CD14-positive monocyte (primary cell): ENCODE measurements at regions not wholly inside any gene's neighbourhood (a gene's known extent, or its start where the extent isn't known, plus 50 kb on each side); places are given as distances from the start of the nearest gene placed in this dataset.

ENCODE experiments used
- DNase-seq, 3 donors: peaks; one replicate each; pipeline ENCODE4 v3.0.0-alpha.2; 2011 to 2022
- H2AFZ ChIP-seq: 2 replicates; pipeline ENCODE4 v1.6.0; 2012; ENCODE audit warnings: mild to moderate bottlenecking, low read depth, low read length, inconsistent platforms; ENCODE audit not compliant: insufficient read depth, poor library complexity, severe bottlenecking
- H3K27ac ChIP-seq, 2 donors: 1 replicate in 1 of 2; 2 replicates in 1 of 2; pipeline ENCODE4 v1.5.1; 2012 to 2013; ENCODE audit warnings: low read length in 2 of 2, control low read depth in 1 of 2, inconsistent platforms in 1 of 2, low read depth in 1 of 2, mild to moderate bottlenecking in 1 of 2
- H3K27me3 ChIP-seq, 2 donors: one replicate each; pipeline versions ENCODE4 v1.6.0 to v1.6.1; 2011 to 2013; ENCODE audit warnings: low read length in 2 of 2; ENCODE audit not compliant: control insufficient read depth in 2 of 2, insufficient read depth in 2 of 2
- H3K36me3 ChIP-seq, 2 donors: replicated peaks in 1 of 2; 1 replicate in 1 of 2; 2 replicates in 1 of 2; pipeline versions ENCODE4 v1.5.1 to v1.6.1; 2012 to 2013; ENCODE audit warnings: low read length in 2 of 2, control low read depth in 1 of 2, inconsistent platforms in 1 of 2, mild to moderate bottlenecking in 1 of 2; ENCODE audit not compliant: insufficient read depth in 2 of 2, control insufficient read depth in 1 of 2
- H3K4me1 ChIP-seq, 2 donors: 1 replicate in 1 of 2; 2 replicates in 1 of 2; pipeline versions ENCODE4 v1.5.1 to v1.6.1; 2012 to 2013; ENCODE audit warnings: low read length in 2 of 2, control low read depth in 1 of 2, inconsistent platforms in 1 of 2, mild to moderate bottlenecking in 1 of 2, moderate library complexity in 1 of 2; ENCODE audit not compliant: insufficient read depth in 2 of 2, control insufficient read depth in 1 of 2
- H3K4me2 ChIP-seq: replicated peaks from 2 replicates; pipeline ENCODE3; 2012; ENCODE audit warnings: low read length, moderate library complexity, mild to moderate bottlenecking; ENCODE audit not compliant: poor library complexity, severe bottlenecking; ENCODE audit errors: extremely low read depth
- H3K4me3 ChIP-seq, 3 experiments: fragments of 200-600 bp in 1 of 3; sonication (generic) in 1 of 3; replicated peaks in 1 of 3; 1 replicate in 2 of 3; 2 replicates in 1 of 3; pipeline ENCODE4 v1.5.1; 2011 to 2013; ENCODE audit warnings: low read length in 3 of 3, mild to moderate bottlenecking in 3 of 3, control low read depth in 2 of 3, low read depth in 2 of 3, inconsistent platforms in 1 of 3, moderate library complexity in 1 of 3
- H3K79me2 ChIP-seq: 2 replicates; pipeline ENCODE4 v1.6.0; 2012; ENCODE audit warnings: mild to moderate bottlenecking, control low read depth, inconsistent platforms, low read length, moderate library complexity; ENCODE audit not compliant: insufficient read depth
- H3K9ac ChIP-seq: 2 replicates; pipeline ENCODE4 v1.6.0; 2017; ENCODE audit warnings: low read length, mild to moderate bottlenecking; ENCODE audit not compliant: insufficient read depth, poor library complexity, severe bottlenecking
- H3K9me3 ChIP-seq, 2 donors: replicated peaks in 1 of 2; 1 replicate in 1 of 2; 2 replicates in 1 of 2; pipeline versions ENCODE4 v1.5.1 to v1.6.1; 2012 to 2013; ENCODE audit warnings: low read length in 2 of 2, control low read depth in 1 of 2; ENCODE audit not compliant: control insufficient read depth in 1 of 2, insufficient read depth in 1 of 2
- H4K20me1 ChIP-seq: 2 replicates; pipeline ENCODE4 v1.6.0; 2012; ENCODE audit warnings: mild to moderate bottlenecking, low read length, control low read depth, moderate library complexity; ENCODE audit not compliant: insufficient read depth
- H3K27ac Mint-ChIP-seq, 7 donors: one replicate each; pipeline ENCODE4 v1.8.0; 2020; ENCODE audit warnings: mild to moderate bottlenecking in 7 of 7, mixed read lengths in 7 of 7, moderate library complexity in 6 of 7, inconsistent platforms in 2 of 7
- H3K27me3 Mint-ChIP-seq, 3 donors: one replicate each; pipeline ENCODE4 v1.8.0; 2021 to 2022; ENCODE audit warnings: low read depth in 3 of 3, mild to moderate bottlenecking in 3 of 3, mixed read lengths in 3 of 3, moderate library complexity in 3 of 3, inconsistent platforms in 1 of 3
- H3K36me3 Mint-ChIP-seq, 2 donors: one replicate each; pipeline ENCODE4 v1.8.0; 2020; ENCODE audit warnings: mixed read lengths in 2 of 2, inconsistent platforms in 1 of 2, mild to moderate bottlenecking in 1 of 2
- H3K4me1 Mint-ChIP-seq: one replicate; pipeline ENCODE4 v1.8.0; 2020; ENCODE audit warnings: mild to moderate bottlenecking, mixed read lengths
- H3K4me3 Mint-ChIP-seq, 2 donors: one replicate each; pipeline ENCODE4 v1.8.0; 2020; ENCODE audit warnings: mild to moderate bottlenecking in 2 of 2, mixed read lengths in 2 of 2, moderate library complexity in 1 of 2
- H3K9me3 Mint-ChIP-seq, 7 donors: one replicate each; pipeline ENCODE4 v1.8.0; 2020 to 2022; ENCODE audit warnings: mixed read lengths in 7 of 7, mild to moderate bottlenecking in 6 of 7, moderate library complexity in 6 of 7, inconsistent platforms in 2 of 7
- WGBS: methylation state at CpG from one replicate; pipeline ENCODE4 v1.1.5; 2013; ENCODE audit warnings: missing lambda C conversion rate; ENCODE audit not compliant: insufficient coverage; 5-methylcytosine and 5-hydroxymethylcytosine counted together
- intact Hi-C, 2 donors: fragments of 100-400 bp; cut with micrococcal nuclease; formaldehyde crosslinking; loops; one replicate each; pipeline versions ENCODE4 v1.15.0 to v1.15.1; 2023
- TF ChIP-seq, protein P1 (sequence below): fragments of 200-600 bp; IDR thresholded peaks from one replicate; pipeline ENCODE4 v1.8.0; 2022; ENCODE audit warnings: antibody characterized with exemption, mild to moderate bottlenecking

- DNase-seq: peak in 1 of 3 donors; percentile 5
- Histone ChIP-seq H3K79me2 (no peaks in the 10 kb centered on the region), H3K9ac (peak overlapping the region; percentile 6), H3K27ac (no peak overlapping the region), H3K4me3 (peak overlapping the region in 1 of 3 experiments; percentile 58), H3K4me1 (peaks cover 7 to 9% of the 10 kb centered on the region in 2 donors), H3K9me3 (no peaks in the 10 kb centered on the region), H3K4me2 (peak overlapping the region; percentile 55), H4K20me1 (no peaks in the 10 kb centered on the region), H3K36me3 (no peaks in the 10 kb centered on the region), H2AFZ (peak overlapping the region; percentile 82), H3K27me3 (no peaks in the 10 kb centered on the region)
- Mint-ChIP-seq H3K9me3 (peaks cover 0 to 2% (median 0%) of the 10 kb centered on the region in 7 donors), H3K4me3 (peak overlapping the region; percentile 49 to 90), H3K27ac (peak overlapping the region in 2 of 7 donors; percentile 24 to 40), H3K36me3 (no peaks in the 10 kb centered on the region), H3K4me1 (peaks cover 16% of the 10 kb centered on the region), H3K27me3 (peaks cover 0 to 12% (median 0%) of the 10 kb centered on the region in 3 donors)
- WGBS: 0% methylated on average over 2 of the region's 10 CpGs
- TF ChIP-seq, protein P1, sequence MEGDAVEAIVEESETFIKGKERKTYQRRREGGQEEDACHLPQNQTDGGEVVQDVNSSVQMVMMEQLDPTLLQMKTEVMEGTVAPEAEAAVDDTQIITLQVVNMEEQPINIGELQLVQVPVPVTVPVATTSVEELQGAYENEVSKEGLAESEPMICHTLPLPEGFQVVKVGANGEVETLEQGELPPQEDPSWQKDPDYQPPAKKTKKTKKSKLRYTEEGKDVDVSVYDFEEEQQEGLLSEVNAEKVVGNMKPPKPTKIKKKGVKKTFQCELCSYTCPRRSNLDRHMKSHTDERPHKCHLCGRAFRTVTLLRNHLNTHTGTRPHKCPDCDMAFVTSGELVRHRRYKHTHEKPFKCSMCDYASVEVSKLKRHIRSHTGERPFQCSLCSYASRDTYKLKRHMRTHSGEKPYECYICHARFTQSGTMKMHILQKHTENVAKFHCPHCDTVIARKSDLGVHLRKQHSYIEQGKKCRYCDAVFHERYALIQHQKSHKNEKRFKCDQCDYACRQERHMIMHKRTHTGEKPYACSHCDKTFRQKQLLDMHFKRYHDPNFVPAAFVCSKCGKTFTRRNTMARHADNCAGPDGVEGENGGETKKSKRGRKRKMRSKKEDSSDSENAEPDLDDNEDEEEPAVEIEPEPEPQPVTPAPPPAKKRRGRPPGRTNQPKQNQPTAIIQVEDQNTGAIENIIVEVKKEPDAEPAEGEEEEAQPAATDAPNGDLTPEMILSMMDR: no peak
- intact Hi-C loops: loop anchor here in 1 of 2 donors (1.0 kb wide), 1 partner anchor 18 kb away; no protein-coding TSS in a partner anchor
These were observed 203.5 kb upstream of the MTNR1B start for GRCh38 chr11:92765965-92766371.

DNA sequence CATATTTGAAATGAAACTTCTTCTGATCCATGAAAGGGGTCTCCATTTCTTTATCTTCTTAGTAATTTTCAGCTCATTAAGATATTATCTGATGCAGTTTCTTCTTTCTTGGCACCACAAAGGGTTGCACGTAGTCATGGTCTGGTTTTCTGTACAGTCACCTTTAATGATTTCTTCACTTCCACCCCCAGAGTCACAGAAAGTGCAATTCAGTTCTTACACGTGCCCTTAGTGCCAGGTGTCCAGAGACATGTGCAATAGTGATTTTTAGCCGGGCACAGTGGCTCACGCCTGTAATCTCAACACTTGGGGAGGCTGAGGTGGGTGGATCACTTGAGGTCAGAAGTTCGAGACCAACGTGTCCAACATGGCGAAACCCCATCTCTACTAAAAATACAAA, 202.8 kb upstream of the MTNR1B start:
- H3K4me1 Mint-ChIP-seq: peaks cover 20% of the 10 kb centered on the region
- H4K20me1 ChIP-seq: no peaks in the 10 kb centered on the region
- H3K4me1 ChIP-seq: peaks cover 7 to 9% of the 10 kb centered on the region in 2 donors
- H3K4me2 ChIP-seq: peak overlapping the region; percentile 55
- peaks cover 0 to 2% (median 0%) of the 10 kb centered on the region in 7 donors for H3K9me3 Mint-ChIP-seq
- no peak overlapping the region for H3K27ac Mint-ChIP-seq
- TF ChIP-seq, protein P1: no peak
- H3K4me3 ChIP-seq: peak overlapping the region in 1 of 3 experiments; percentile 58
- no peak overlapping the region for H3K27ac ChIP-seq
- no peaks in the 10 kb centered on the region for H3K9me3 ChIP-seq
- peak overlapping the region in 1 of 2 donors; percentile 90 for H3K4me3 Mint-ChIP-seq
- no peaks in the 10 kb centered on the region for H3K27me3 ChIP-seq
- H3K36me3 Mint-ChIP-seq: no peaks in the 10 kb centered on the region
- WGBS: no CpG with 5 or more reads among the region's 7 CpGs
- peaks cover 0 to 13% (median 0%) of the 10 kb centered on the region in 3 donors for H3K27me3 Mint-ChIP-seq
- H2AFZ ChIP-seq: peak overlapping the region; percentile 29
- H3K9ac ChIP-seq: peak overlapping the region; percentile 6
- intact Hi-C loops: loop anchor here in 1 of 2 donors (1.0 kb wide), 1 partner anchor 18 kb away; no protein-coding TSS in a partner anchor
- no peaks in the 10 kb centered on the region for H3K36me3 ChIP-seq
- DNase-seq: no peak
- H3K79me2 ChIP-seq: no peaks in the 10 kb centered on the region
